ENCODE measurements at regions not wholly inside any gene's neighbourhood (a gene's known extent, or its start where the extent isn't known, plus 50 kb on each side); places are given as distances from the start of the nearest gene placed in this dataset.

GRCh38 chr7:109224100-109224499 is 654.4 kb downstream of the DNAJB9 start:
- FAIRE-seq (no peak), ATAC-seq (no peak), DNase-seq (ENCODE audit: low read depth, low spot score) (no peak)
- no peaks in the 10 kb centered on the region for H4K20me1 ChIP-seq (ENCODE audit: control insufficient read depth, insufficient read depth)
- no peaks in the 10 kb centered on the region for H3K27me3 ChIP-seq (replicated peaks in 1 of 2; ENCODE audit: control insufficient read depth in 2 of 2, insufficient read depth in 2 of 2, low read length in 1 of 2)
- SMC1A ChIA-PET (ENCODE audit: uncharacterized antibody, unreplicated experiment): no interaction called here
- H3K36me3 ChIP-seq (ENCODE audit: control insufficient read depth in 2 of 2, insufficient read depth in 2 of 2, low read length in 1 of 2): no peaks in the 10 kb centered on the region
- intact Hi-C loops (cut with micrococcal nuclease; ENCODE audit: unreplicated experiment): no loop called here
- H3K79me2 ChIP-seq (ENCODE audit: control insufficient read depth, insufficient read depth, low read length): no peaks in the 10 kb centered on the region
- H3K9me3 ChIP-seq (replicated peaks; ENCODE audit: control insufficient read depth, insufficient read depth, low read length): no peaks in the 10 kb centered on the region
- H3K4me3 ChIP-seq: no peak overlapping the region
- POLR2A ChIA-PET: no interaction called here
- H3K9ac ChIP-seq (ENCODE audit: control insufficient read depth, insufficient read depth, low read length): no peak overlapping the region
- CTCF ChIA-PET: interaction anchor here (0.7 kb wide), 1 partner anchor 133 kb away, joined by 3 read pairs; no protein-coding TSS in a partner anchor
- in situ Hi-C loops (cut with MboI): no loop called here
- H2AFZ ChIP-seq (ENCODE audit: control insufficient read depth, low read depth, low read length): no peak overlapping the region
- 30% methylated on average over 2 of the region's 2 CpGs for WGBS (ENCODE audit: insufficient coverage, insufficient replicate concordance, low lambda C conversion rate, missing lambda C conversion rate)
- RAD21 ChIA-PET (ENCODE audit: unreplicated experiment): no interaction called here
- H3K27ac ChIP-seq (ENCODE audit: control insufficient read depth, insufficient read depth): no peak overlapping the region
- BruUV-seq (replicated peaks): no TSS peak
- no peak overlapping the region for H3K4me2 ChIP-seq (ENCODE audit: control insufficient read depth, insufficient read depth)
- no peaks in the 10 kb centered on the region for H3K4me1 ChIP-seq (ENCODE audit: control insufficient read depth, insufficient read depth, low read length)
- TF ChIP-seq CHD1 (IDR thresholded peaks at IDR 0.05; ENCODE audit: low read depth, low read length): no peak
- TF ChIP-seq RAD51 (IDR thresholded peaks at IDR 0.05): no peak
- TF ChIP-seq, protein P1, sequence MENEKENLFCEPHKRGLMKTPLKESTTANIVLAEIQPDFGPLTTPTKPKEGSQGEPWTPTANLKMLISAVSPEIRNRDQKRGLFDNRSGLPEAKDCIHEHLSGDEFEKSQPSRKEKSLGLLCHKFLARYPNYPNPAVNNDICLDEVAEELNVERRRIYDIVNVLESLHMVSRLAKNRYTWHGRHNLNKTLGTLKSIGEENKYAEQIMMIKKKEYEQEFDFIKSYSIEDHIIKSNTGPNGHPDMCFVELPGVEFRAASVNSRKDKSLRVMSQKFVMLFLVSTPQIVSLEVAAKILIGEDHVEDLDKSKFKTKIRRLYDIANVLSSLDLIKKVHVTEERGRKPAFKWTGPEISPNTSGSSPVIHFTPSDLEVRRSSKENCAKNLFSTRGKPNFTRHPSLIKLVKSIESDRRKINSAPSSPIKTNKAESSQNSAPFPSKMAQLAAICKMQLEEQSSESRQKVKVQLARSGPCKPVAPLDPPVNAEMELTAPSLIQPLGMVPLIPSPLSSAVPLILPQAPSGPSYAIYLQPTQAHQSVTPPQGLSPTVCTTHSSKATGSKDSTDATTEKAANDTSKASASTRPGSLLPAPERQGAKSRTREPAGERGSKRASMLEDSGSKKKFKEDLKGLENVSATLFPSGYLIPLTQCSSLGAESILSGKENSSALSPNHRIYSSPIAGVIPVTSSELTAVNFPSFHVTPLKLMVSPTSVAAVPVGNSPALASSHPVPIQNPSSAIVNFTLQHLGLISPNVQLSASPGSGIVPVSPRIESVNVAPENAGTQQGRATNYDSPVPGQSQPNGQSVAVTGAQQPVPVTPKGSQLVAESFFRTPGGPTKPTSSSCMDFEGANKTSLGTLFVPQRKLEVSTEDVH (IDR thresholded peaks at IDR 0.05; ENCODE audit: low read depth, partially characterized antibody): no peak
- TF ChIP-seq BACH1 (IDR thresholded peaks at IDR 0.05; ENCODE audit: borderline replicate concordance): no peak
- TF ChIP-seq, protein P2, sequence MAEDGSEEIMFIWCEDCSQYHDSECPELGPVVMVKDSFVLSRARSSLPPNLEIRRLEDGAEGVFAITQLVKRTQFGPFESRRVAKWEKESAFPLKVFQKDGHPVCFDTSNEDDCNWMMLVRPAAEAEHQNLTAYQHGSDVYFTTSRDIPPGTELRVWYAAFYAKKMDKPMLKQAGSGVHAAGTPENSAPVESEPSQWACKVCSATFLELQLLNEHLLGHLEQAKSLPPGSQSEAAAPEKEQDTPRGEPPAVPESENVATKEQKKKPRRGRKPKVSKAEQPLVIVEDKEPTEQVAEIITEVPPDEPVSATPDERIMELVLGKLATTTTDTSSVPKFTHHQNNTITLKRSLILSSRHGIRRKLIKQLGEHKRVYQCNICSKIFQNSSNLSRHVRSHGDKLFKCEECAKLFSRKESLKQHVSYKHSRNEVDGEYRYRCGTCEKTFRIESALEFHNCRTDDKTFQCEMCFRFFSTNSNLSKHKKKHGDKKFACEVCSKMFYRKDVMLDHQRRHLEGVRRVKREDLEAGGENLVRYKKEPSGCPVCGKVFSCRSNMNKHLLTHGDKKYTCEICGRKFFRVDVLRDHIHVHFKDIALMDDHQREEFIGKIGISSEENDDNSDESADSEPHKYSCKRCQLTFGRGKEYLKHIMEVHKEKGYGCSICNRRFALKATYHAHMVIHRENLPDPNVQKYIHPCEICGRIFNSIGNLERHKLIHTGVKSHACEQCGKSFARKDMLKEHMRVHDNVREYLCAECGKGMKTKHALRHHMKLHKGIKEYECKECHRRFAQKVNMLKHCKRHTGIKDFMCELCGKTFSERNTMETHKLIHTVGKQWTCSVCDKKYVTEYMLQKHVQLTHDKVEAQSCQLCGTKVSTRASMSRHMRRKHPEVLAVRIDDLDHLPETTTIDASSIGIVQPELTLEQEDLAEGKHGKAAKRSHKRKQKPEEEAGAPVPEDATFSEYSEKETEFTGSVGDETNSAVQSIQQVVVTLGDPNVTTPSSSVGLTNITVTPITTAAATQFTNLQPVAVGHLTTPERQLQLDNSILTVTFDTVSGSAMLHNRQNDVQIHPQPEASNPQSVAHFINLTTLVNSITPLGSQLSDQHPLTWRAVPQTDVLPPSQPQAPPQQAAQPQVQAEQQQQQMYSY (CRISPR knock-in tag; IDR thresholded peaks at IDR 0.05): no peak
- TF ChIP-seq, protein P3, sequence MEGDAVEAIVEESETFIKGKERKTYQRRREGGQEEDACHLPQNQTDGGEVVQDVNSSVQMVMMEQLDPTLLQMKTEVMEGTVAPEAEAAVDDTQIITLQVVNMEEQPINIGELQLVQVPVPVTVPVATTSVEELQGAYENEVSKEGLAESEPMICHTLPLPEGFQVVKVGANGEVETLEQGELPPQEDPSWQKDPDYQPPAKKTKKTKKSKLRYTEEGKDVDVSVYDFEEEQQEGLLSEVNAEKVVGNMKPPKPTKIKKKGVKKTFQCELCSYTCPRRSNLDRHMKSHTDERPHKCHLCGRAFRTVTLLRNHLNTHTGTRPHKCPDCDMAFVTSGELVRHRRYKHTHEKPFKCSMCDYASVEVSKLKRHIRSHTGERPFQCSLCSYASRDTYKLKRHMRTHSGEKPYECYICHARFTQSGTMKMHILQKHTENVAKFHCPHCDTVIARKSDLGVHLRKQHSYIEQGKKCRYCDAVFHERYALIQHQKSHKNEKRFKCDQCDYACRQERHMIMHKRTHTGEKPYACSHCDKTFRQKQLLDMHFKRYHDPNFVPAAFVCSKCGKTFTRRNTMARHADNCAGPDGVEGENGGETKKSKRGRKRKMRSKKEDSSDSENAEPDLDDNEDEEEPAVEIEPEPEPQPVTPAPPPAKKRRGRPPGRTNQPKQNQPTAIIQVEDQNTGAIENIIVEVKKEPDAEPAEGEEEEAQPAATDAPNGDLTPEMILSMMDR (IDR thresholded peaks at IDR 0.05 in 2 of 3, conservative IDR thresholded peaks at IDR 0.05 in 1 of 3; ENCODE audit: control insufficient read depth in 2 of 3, extremely low read depth in 1 of 3, insufficient read depth in 1 of 3, low read depth in 3 of 3, low read length in 3 of 3): no peak
- no peak for TF ChIP-seq LARP7 (IDR thresholded peaks at IDR 0.05)
- no peak for TF ChIP-seq SIX5 (IDR thresholded peaks at IDR 0.05; ENCODE audit: low read depth, low read length, severe bottlenecking)
- TF ChIP-seq FOXM1 (IDR thresholded peaks at IDR 0.05; ENCODE audit: low read depth, low read length): no peak
- TF ChIP-seq RBBP5 (conservative IDR thresholded peaks at IDR 0.05): no peak
- TF ChIP-seq BRCA1 (IDR thresholded peaks at IDR 0.05; ENCODE audit: low read depth, low read length): no peak
- TF ChIP-seq NFXL1 (IDR thresholded peaks at IDR 0.05; ENCODE audit: borderline replicate concordance): no peak
- no peak for TF ChIP-seq RCOR1 (conservative IDR thresholded peaks at IDR 0.05; ENCODE audit: low read depth, low read length)
